Colonic mucosa (tissue), 4 donors: ENCODE measurements at regions not wholly inside any gene's neighbourhood (a gene's known extent, or its start where the extent isn't known, plus 50 kb on each side); places are given as distances from the start of the nearest gene placed in this dataset.

Experiments
- DNase-seq: peaks from one replicate; pipeline ENCODE4 v3.0.0-alpha.2; 2020
- H3K27ac ChIP-seq: fragments of 200-600 bp; one replicate; pipeline ENCODE4 v1.8.0; 2021
- H3K27me3 ChIP-seq: fragments of 200-600 bp; one replicate; pipeline ENCODE4 v1.8.0; 2021
- H3K36me3 ChIP-seq: fragments of 200-600 bp; one replicate; pipeline ENCODE4 v1.8.0; 2021
- H3K4me1 ChIP-seq: fragments of 200-600 bp; one replicate; pipeline ENCODE4 v1.8.0; 2021; ENCODE audit warnings: mild to moderate bottlenecking
- H3K4me3 ChIP-seq: fragments of 200-600 bp; one replicate; pipeline ENCODE4 v1.8.0; 2021
- H3K9ac ChIP-seq, 2 donors: one replicate each; pipeline ENCODE4 v1.7.0; 2013; ENCODE audit warnings: control low read depth in 2 of 2, low read depth in 2 of 2, low read length in 2 of 2
- H3K9me3 ChIP-seq: fragments of 200-600 bp; one replicate; pipeline ENCODE4 v1.8.0; 2021
- CTCF ChIP-seq: fragments of 200-600 bp; IDR thresholded peaks from one replicate; pipeline ENCODE4 v1.8.0; 2022; ENCODE audit warnings: antibody characterized with exemption, mild to moderate bottlenecking
- intact Hi-C: fragments of 100-400 bp; cut with DNase I; formaldehyde crosslinking; loops from one replicate; pipeline ENCODE4 v1.14.1; 2022
- donor health status: healthy.
- donor health status: DM: no; HTN: no; CAD: no.
- donor health status: DM: no; HTN: no; CAD: no.

DNA sequence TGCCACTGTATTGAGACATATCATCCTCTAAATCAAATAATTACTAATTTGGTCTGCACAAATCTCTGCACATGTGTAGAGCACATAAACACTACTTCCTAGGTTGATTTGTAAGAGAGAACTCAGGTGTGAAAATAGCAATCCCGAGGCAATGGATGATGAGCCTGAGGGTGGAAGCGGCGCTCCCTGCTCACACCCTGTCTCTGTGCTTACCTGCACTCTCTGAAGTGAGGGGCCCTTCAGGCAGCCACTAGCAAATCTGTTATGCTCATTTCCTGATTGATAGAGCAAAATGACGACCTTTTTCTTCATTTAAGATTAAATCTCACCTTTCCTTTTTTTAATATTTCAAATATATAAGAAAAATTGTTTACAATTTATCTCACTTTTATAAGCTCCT, 1995.7 kb upstream of the AGA start:
- H3K9ac ChIP-seq, result no peak overlapping the region
- no peaks in the 10 kb centered on the region for H3K9me3 ChIP-seq
- no peak overlapping the region for H3K27ac ChIP-seq
- H3K4me3 ChIP-seq, result no peak overlapping the region
- no peak for TF ChIP-seq CTCF
- no peaks in the 10 kb centered on the region for H3K4me1 ChIP-seq
- H3K36me3 ChIP-seq, result no peaks in the 10 kb centered on the region
- H3K27me3 ChIP-seq, result no peaks in the 10 kb centered on the region
- intact Hi-C loops, result no loop called here
- DNase-seq, result no peak

DNA sequence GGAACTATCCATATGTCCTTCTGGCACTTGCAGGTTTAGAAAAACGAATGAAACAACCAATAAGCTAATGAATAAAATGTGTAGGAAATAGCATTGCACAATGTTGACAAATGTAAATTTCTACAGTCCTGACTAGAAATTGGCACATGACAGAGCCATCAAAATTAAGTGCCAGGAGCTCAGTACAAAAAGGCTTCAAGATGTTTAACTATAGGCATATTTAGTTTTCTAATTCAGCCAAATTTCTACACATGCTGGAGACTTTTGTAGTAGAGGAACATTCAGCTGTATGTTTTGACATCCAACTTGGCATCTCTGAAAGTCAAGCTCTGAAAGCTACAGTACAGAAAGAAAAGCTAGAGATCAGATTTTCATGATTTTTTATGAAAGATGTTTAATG, 1999.4 kb upstream of the AGA start:
- intact Hi-C loops, result no loop called here
- DNase-seq, result no peak
- H3K9me3 ChIP-seq, result no peaks in the 10 kb centered on the region
- no peak overlapping the region for H3K27ac ChIP-seq
- no peaks in the 10 kb centered on the region for H3K36me3 ChIP-seq
- H3K27me3 ChIP-seq, result no peaks in the 10 kb centered on the region
- TF ChIP-seq CTCF, result no peak
- no peak overlapping the region for H3K4me3 ChIP-seq
- H3K4me1 ChIP-seq, result no peaks in the 10 kb centered on the region
- no peak overlapping the region for H3K9ac ChIP-seq

DNA sequence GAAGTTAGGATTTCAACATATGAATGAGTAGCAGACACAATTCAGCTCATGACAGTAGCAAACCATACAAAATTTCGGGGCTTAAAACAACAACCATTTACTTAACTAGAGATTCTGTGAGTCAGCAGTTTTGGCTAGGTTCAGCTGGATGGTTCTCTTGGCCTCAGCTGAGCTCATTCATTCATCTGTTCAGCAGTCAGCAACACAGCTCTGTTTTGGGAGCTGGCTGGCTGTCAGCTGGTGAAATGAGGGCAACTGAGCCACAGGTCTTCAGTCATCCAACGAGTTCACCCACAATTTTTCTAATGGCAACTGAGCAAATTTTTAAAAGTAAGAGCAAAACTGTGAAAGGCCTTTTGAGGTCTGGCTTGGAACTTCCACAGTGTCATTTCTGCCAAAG, 2005.1 kb upstream of the AGA start:
- TF ChIP-seq CTCF, result no peak
- no peak for DNase-seq

GRCh38 chr4:179465131-179465797, 2023.0 kb upstream of the AGA start:
- TF ChIP-seq CTCF, result no peak
- Histone ChIP-seq H3K27me3 (no peaks in the 10 kb centered on the region), H3K9ac (no peak overlapping the region), H3K4me1 (no peaks in the 10 kb centered on the region), H3K9me3 (no peaks in the 10 kb centered on the region), H3K27ac (no peak overlapping the region), H3K36me3 (no peaks in the 10 kb centered on the region), H3K4me3 (no peak overlapping the region)
- intact Hi-C loops, result no loop called here
- no peak for DNase-seq

More for the DNA sequence above, 2005.1 kb upstream of the AGA start:
- no peak overlapping the region for H3K9ac ChIP-seq
- no peak overlapping the region for H3K27ac ChIP-seq
- H3K36me3 ChIP-seq, result no peaks in the 10 kb centered on the region
- H3K4me1 ChIP-seq, result no peaks in the 10 kb centered on the region
- H3K27me3 ChIP-seq, result no peaks in the 10 kb centered on the region
- H3K9me3 ChIP-seq, result no peaks in the 10 kb centered on the region
- intact Hi-C loops, result no loop called here
- no peak overlapping the region for H3K4me3 ChIP-seq

GRCh38 chr4:179467878-179468277, 2025.6 kb upstream of the AGA start:
- H3K27me3 ChIP-seq, result no peaks in the 10 kb centered on the region
- DNase-seq, result no peak
- intact Hi-C loops, result no loop called here
- no peak overlapping the region for H3K27ac ChIP-seq
- no peaks in the 10 kb centered on the region for H3K9me3 ChIP-seq
- H3K9ac ChIP-seq, result no peak overlapping the region
- no peaks in the 10 kb centered on the region for H3K36me3 ChIP-seq
- TF ChIP-seq CTCF, result no peak
- no peaks in the 10 kb centered on the region for H3K4me1 ChIP-seq
- no peak overlapping the region for H3K4me3 ChIP-seq
